ENCODE measurements at regions not wholly inside any gene's neighbourhood (a gene's known extent, or its start where the extent isn't known, plus 50 kb on each side); places are given as distances from the start of the nearest gene placed in this dataset.

- peak; percentile 19 for DNase-seq
Measured at GRCh38 chr2:136255648-136256461, 137.9 kb upstream of the CXCR4 start.

- no peak for DNase-seq
Measured at GRCh38 chr2:136255127-136255526, 137.2 kb upstream of the CXCR4 start.

- DNase-seq, result no peak
Measured at GRCh38 chr2:136254681-136255080, 136.7 kb upstream of the CXCR4 start.

GRCh38 chr2:136253288-136254004 is 135.5 kb upstream of the CXCR4 start:
- DNase-seq, result no peak

GRCh38 chr2:136251885-136252585 is 134.1 kb upstream of the CXCR4 start:
- DNase-seq, result no peak

- no peak for DNase-seq
Measured at GRCh38 chr2:136251197-136251884, 133.4 kb upstream of the CXCR4 start.

GRCh38 chr2:136250131-136250530 is 132.2 kb upstream of the CXCR4 start:
- DNase-seq, result no peak

GRCh38 chr2:136248907-136249306 is 131.0 kb upstream of the CXCR4 start:
- DNase-seq, result no peak

GRCh38 chr2:136248242-136248641 is 130.3 kb upstream of the CXCR4 start:
- DNase-seq, result no peak

GRCh38 chr2:136247204-136247950 is 129.4 kb upstream of the CXCR4 start:
- no peak for DNase-seq

- no peak for DNase-seq
Measured at GRCh38 chr2:136246086-136246669, 128.2 kb upstream of the CXCR4 start.

- DNase-seq, result no peak
Measured at GRCh38 chr2:136245211-136245610, 127.3 kb upstream of the CXCR4 start.

GRCh38 chr2:136244536-136244885 is 126.6 kb upstream of the CXCR4 start:
- DNase-seq, result no peak

GRCh38 chr2:136243638-136244535 is 125.9 kb upstream of the CXCR4 start:
- no peak for DNase-seq

- peak; percentile 64 for DNase-seq
Measured at GRCh38 chr2:136242687-136243277, 124.8 kb upstream of the CXCR4 start.

GRCh38 chr2:136242100-136242499 is 124.2 kb upstream of the CXCR4 start:
- DNase-seq, result no peak

GRCh38 chr2:136239079-136239685 is 121.2 kb upstream of the CXCR4 start:
- DNase-seq, result no peak

- DNase-seq, result peak; percentile 81
Measured at GRCh38 chr2:136238286-136239078, 120.5 kb upstream of the CXCR4 start.

GRCh38 chr2:136236019-136236418 is 118.1 kb upstream of the CXCR4 start:
- DNase-seq, result no peak
